GM23338 (cell line): ENCODE measurements at regions not wholly inside any gene's neighbourhood (a gene's known extent, or its start where the extent isn't known, plus 50 kb on each side); places are given as distances from the start of the nearest gene placed in this dataset.

Experiments used
- ATAC-seq: fragments of 200-7000 bp; cut with Tn5 transposase; 3 replicates; pipeline ENCODE4 v1.9.1; 2020
- DNase-seq: peaks from one replicate; pipeline ENCODE4 v3.0.0-alpha.2; 2015; ENCODE audit warnings: low spot score
- H2AFZ ChIP-seq: fragments of 200-600 bp; sonication (generic); 2 replicates; pipeline ENCODE4 v1.8.0; 2016; ENCODE audit warnings: antibody characterized with exemption, mild to moderate bottlenecking, moderate library complexity
- H3F3A ChIP-seq: fragments of 200-600 bp; sonication (generic); replicated peaks from 2 replicates; pipeline ENCODE4 v1.8.0; 2017; ENCODE audit warnings: antibody characterized with exemption, mixed run types, low read depth
- H3K27ac ChIP-seq: fragments of 200-600 bp; sonication (generic); 2 replicates; pipeline ENCODE4 v1.6.1; 2016; ENCODE audit warnings: low read depth
- H3K27me3 ChIP-seq: fragments of 200-600 bp; sonication (generic); 2 replicates; pipeline ENCODE4 v1.8.0; 2016; ENCODE audit warnings: mild to moderate bottlenecking, mixed run types, moderate library complexity; ENCODE audit not compliant: insufficient read depth
- H3K36me3 ChIP-seq: fragments of 200-600 bp; sonication (generic); 2 replicates; pipeline ENCODE4 v1.8.0; 2016; ENCODE audit warnings: mild to moderate bottlenecking; ENCODE audit not compliant: insufficient read depth
- H3K4me1 ChIP-seq: fragments of 200-600 bp; sonication (generic); 2 replicates; pipeline ENCODE4 v1.8.0; 2016; ENCODE audit warnings: mild to moderate bottlenecking, moderate library complexity; ENCODE audit not compliant: insufficient read depth
- H3K4me2 ChIP-seq: fragments of 200-600 bp; sonication (generic); 2 replicates; pipeline ENCODE4 v1.7.1; 2017; ENCODE audit warnings: mixed run types
- H3K4me3 ChIP-seq: fragments of 200-600 bp; sonication (generic); 2 replicates; pipeline ENCODE4 v1.6.1; 2016; ENCODE audit warnings: mixed run types
- H3K79me2 ChIP-seq: fragments of 200-600 bp; sonication (generic); replicated peaks from 2 replicates; pipeline ENCODE4 v1.8.0; 2017; ENCODE audit warnings: mild to moderate bottlenecking; ENCODE audit not compliant: insufficient read depth
- H3K9me2 ChIP-seq: fragments of 200-600 bp; sonication (generic); 2 replicates; pipeline ENCODE4 v1.8.0; 2017; ENCODE audit not compliant: insufficient read depth
- H4K20me1 ChIP-seq: fragments of 200-600 bp; sonication (generic); replicated peaks from 2 replicates; pipeline ENCODE4 v1.8.0; 2017; ENCODE audit warnings: mild to moderate bottlenecking; ENCODE audit not compliant: insufficient read depth
- H3K27ac Mint-ChIP-seq: 2 replicates; pipeline ENCODE4 v1.8.0; 2020; ENCODE audit warnings: inconsistent platforms, mild to moderate bottlenecking, moderate library complexity, mixed read lengths
- H3K27me3 Mint-ChIP-seq: 3 replicates; pipeline ENCODE4 v1.8.0; 2022; ENCODE audit warnings: low read depth, mild to moderate bottlenecking, moderate library complexity, mixed read lengths, inconsistent platforms; ENCODE audit not compliant: insufficient read depth, poor library complexity
- H3K36me3 Mint-ChIP-seq: 3 replicates; pipeline ENCODE4 v1.8.0; 2021; ENCODE audit warnings: low read depth, mild to moderate bottlenecking, inconsistent platforms, moderate library complexity, mixed read lengths
- H3K4me1 Mint-ChIP-seq: 3 replicates; pipeline ENCODE4 v1.8.0; 2020; ENCODE audit warnings: mild to moderate bottlenecking, inconsistent platforms, mixed read lengths
- H3K4me3 Mint-ChIP-seq: 3 replicates; pipeline ENCODE4 v1.8.0; 2021; ENCODE audit warnings: moderate library complexity, mild to moderate bottlenecking, inconsistent platforms, mixed read lengths
- H3K9me3 Mint-ChIP-seq: 3 replicates; pipeline ENCODE4 v1.8.0; 2020; ENCODE audit warnings: moderate library complexity, mild to moderate bottlenecking, inconsistent platforms, mixed read lengths
- CREB1 ChIP-seq: fragments of 250-450 bp; sonication (Bioruptor Pico); IDR thresholded peaks from 2 replicates; pipeline ENCODE4 v1.5.0; 2020; ENCODE audit warnings: low read depth, mild to moderate bottlenecking, moderate library complexity
- EZH2 ChIP-seq: fragments of 200-600 bp; sonication (generic); IDR thresholded peaks from one replicate; pipeline ENCODE4 v1.8.0; 2017; ENCODE audit warnings: antibody characterized with exemption, mild to moderate bottlenecking, low read depth; ENCODE audit not compliant: unreplicated experiment
- EZH2phosphoT487 ChIP-seq: fragments of 200-600 bp; sonication (generic); IDR thresholded peaks from one replicate; pipeline ENCODE4 v1.8.1; 2018; ENCODE audit warnings: antibody characterized with exemption; ENCODE audit not compliant: unreplicated experiment
- JUNB ChIP-seq: IDR thresholded peaks from one replicate; pipeline ENCODE4 v1.6.1; 2016; ENCODE audit warnings: antibody characterized with exemption; ENCODE audit not compliant: unreplicated experiment
- NANOG ChIP-seq: IDR thresholded peaks from 2 replicates; pipeline ENCODE4 v1.6.1; 2016; ENCODE audit warnings: antibody characterized with exemption, borderline replicate concordance
- POLR2AphosphoS5 ChIP-seq: IDR thresholded peaks from 2 replicates; pipeline ENCODE4 v1.6.1; 2016; ENCODE audit warnings: antibody characterized with exemption, low read depth
- STAT1 ChIP-seq: IDR thresholded peaks from one replicate; pipeline ENCODE4 v1.6.1; 2016; ENCODE audit warnings: antibody characterized with exemption; ENCODE audit not compliant: unreplicated experiment
- ZNF114 ChIP-seq: fragments of 250-450 bp; sonication (Bioruptor Pico); IDR thresholded peaks from 2 replicates; pipeline ENCODE4 v1.5.0; 2020; ENCODE audit warnings: mild to moderate bottlenecking, moderate library complexity
- ZNF331 ChIP-seq: fragments of 250-450 bp; sonication (Bioruptor Pico); IDR thresholded peaks from 2 replicates; pipeline ENCODE4 v1.5.0; 2020; ENCODE audit warnings: low read depth, mild to moderate bottlenecking, moderate library complexity
- TF ChIP-seq, protein P1 (sequence below): IDR thresholded peaks from 2 replicates; pipeline ENCODE4 v1.6.1; 2016; ENCODE audit warnings: antibody characterized with exemption
- TF ChIP-seq, protein P2 (sequence below): IDR thresholded peaks from one replicate; pipeline ENCODE4 v1.6.1; 2018; ENCODE audit warnings: antibody characterized with exemption; ENCODE audit not compliant: unreplicated experiment
- TF ChIP-seq, protein P3 (sequence below): fragments of 250-450 bp; sonication (Bioruptor Pico); IDR thresholded peaks from 2 replicates; pipeline ENCODE4 v1.5.0; 2020; ENCODE audit warnings: mild to moderate bottlenecking, moderate library complexity
- TF ChIP-seq, protein P4 (sequence below), 2 experiments: fragments of 200-600 bp in 1 of 2; sonication (generic) in 1 of 2; conservative IDR thresholded peaks; 2 replicates each; pipeline versions ENCODE4 v1.5.1 to v1.6.1; 2016 to 2017; ENCODE audit warnings: antibody characterized with exemption in 2 of 2, low read depth in 2 of 2, mild to moderate bottlenecking in 2 of 2, moderate library complexity in 1 of 2

DNA sequence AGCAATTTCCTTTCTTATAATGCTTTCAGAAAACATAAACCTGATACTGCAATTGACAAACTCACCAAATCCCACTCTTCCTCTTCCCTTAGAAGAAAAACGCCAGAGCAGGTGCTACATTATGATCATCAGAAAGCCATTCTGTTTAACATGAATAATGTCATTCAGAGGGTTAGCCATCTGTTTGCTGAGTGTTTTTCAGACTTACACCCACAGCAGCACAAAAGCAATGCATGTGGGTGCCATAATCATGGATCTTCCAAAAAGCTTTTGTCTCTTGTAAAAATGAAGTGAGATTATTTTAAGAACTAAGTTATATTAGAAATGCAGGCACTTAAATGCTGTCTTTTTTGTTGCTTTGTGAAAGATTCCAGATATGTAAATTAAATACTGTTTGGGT is 204.6 kb upstream of the TMPRSS15 start:
- H3F3A ChIP-seq: no peaks in the 10 kb centered on the region
- no peak for ATAC-seq
- Mint-ChIP-seq H3K4me3 (no peak overlapping the region), H3K4me1 (peaks cover 10% of the 10 kb centered on the region; the same call in 2 of the 3 replicates), H3K9me3 (no peaks in the 10 kb centered on the region), H3K36me3 (no peaks in the 10 kb centered on the region), H3K27ac (no peak overlapping the region), H3K27me3 (no peaks in the 10 kb centered on the region)
- H3K4me1 ChIP-seq: peaks cover 7% of the 10 kb centered on the region; the same call in 1 of the 2 replicates
- TF ChIP-seq ZNF114 (CRISPR knock-in tag) (no peak), EZH2phosphoT487 (no peak), STAT1 (no peak), JUNB (no peak), CREB1 (CRISPR knock-in tag) (no peak), NANOG (no peak), POLR2AphosphoS5 (no peak), EZH2 (no peak), ZNF331 (CRISPR knock-in tag) (no peak)
- TF ChIP-seq, protein P1, sequence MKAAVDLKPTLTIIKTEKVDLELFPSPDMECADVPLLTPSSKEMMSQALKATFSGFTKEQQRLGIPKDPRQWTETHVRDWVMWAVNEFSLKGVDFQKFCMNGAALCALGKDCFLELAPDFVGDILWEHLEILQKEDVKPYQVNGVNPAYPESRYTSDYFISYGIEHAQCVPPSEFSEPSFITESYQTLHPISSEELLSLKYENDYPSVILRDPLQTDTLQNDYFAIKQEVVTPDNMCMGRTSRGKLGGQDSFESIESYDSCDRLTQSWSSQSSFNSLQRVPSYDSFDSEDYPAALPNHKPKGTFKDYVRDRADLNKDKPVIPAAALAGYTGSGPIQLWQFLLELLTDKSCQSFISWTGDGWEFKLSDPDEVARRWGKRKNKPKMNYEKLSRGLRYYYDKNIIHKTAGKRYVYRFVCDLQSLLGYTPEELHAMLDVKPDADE: no peak
- TF ChIP-seq, protein P2, sequence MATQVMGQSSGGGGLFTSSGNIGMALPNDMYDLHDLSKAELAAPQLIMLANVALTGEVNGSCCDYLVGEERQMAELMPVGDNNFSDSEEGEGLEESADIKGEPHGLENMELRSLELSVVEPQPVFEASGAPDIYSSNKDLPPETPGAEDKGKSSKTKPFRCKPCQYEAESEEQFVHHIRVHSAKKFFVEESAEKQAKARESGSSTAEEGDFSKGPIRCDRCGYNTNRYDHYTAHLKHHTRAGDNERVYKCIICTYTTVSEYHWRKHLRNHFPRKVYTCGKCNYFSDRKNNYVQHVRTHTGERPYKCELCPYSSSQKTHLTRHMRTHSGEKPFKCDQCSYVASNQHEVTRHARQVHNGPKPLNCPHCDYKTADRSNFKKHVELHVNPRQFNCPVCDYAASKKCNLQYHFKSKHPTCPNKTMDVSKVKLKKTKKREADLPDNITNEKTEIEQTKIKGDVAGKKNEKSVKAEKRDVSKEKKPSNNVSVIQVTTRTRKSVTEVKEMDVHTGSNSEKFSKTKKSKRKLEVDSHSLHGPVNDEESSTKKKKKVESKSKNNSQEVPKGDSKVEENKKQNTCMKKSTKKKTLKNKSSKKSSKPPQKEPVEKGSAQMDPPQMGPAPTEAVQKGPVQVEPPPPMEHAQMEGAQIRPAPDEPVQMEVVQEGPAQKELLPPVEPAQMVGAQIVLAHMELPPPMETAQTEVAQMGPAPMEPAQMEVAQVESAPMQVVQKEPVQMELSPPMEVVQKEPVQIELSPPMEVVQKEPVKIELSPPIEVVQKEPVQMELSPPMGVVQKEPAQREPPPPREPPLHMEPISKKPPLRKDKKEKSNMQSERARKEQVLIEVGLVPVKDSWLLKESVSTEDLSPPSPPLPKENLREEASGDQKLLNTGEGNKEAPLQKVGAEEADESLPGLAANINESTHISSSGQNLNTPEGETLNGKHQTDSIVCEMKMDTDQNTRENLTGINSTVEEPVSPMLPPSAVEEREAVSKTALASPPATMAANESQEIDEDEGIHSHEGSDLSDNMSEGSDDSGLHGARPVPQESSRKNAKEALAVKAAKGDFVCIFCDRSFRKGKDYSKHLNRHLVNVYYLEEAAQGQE: no peak
- TF ChIP-seq, protein P3, sequence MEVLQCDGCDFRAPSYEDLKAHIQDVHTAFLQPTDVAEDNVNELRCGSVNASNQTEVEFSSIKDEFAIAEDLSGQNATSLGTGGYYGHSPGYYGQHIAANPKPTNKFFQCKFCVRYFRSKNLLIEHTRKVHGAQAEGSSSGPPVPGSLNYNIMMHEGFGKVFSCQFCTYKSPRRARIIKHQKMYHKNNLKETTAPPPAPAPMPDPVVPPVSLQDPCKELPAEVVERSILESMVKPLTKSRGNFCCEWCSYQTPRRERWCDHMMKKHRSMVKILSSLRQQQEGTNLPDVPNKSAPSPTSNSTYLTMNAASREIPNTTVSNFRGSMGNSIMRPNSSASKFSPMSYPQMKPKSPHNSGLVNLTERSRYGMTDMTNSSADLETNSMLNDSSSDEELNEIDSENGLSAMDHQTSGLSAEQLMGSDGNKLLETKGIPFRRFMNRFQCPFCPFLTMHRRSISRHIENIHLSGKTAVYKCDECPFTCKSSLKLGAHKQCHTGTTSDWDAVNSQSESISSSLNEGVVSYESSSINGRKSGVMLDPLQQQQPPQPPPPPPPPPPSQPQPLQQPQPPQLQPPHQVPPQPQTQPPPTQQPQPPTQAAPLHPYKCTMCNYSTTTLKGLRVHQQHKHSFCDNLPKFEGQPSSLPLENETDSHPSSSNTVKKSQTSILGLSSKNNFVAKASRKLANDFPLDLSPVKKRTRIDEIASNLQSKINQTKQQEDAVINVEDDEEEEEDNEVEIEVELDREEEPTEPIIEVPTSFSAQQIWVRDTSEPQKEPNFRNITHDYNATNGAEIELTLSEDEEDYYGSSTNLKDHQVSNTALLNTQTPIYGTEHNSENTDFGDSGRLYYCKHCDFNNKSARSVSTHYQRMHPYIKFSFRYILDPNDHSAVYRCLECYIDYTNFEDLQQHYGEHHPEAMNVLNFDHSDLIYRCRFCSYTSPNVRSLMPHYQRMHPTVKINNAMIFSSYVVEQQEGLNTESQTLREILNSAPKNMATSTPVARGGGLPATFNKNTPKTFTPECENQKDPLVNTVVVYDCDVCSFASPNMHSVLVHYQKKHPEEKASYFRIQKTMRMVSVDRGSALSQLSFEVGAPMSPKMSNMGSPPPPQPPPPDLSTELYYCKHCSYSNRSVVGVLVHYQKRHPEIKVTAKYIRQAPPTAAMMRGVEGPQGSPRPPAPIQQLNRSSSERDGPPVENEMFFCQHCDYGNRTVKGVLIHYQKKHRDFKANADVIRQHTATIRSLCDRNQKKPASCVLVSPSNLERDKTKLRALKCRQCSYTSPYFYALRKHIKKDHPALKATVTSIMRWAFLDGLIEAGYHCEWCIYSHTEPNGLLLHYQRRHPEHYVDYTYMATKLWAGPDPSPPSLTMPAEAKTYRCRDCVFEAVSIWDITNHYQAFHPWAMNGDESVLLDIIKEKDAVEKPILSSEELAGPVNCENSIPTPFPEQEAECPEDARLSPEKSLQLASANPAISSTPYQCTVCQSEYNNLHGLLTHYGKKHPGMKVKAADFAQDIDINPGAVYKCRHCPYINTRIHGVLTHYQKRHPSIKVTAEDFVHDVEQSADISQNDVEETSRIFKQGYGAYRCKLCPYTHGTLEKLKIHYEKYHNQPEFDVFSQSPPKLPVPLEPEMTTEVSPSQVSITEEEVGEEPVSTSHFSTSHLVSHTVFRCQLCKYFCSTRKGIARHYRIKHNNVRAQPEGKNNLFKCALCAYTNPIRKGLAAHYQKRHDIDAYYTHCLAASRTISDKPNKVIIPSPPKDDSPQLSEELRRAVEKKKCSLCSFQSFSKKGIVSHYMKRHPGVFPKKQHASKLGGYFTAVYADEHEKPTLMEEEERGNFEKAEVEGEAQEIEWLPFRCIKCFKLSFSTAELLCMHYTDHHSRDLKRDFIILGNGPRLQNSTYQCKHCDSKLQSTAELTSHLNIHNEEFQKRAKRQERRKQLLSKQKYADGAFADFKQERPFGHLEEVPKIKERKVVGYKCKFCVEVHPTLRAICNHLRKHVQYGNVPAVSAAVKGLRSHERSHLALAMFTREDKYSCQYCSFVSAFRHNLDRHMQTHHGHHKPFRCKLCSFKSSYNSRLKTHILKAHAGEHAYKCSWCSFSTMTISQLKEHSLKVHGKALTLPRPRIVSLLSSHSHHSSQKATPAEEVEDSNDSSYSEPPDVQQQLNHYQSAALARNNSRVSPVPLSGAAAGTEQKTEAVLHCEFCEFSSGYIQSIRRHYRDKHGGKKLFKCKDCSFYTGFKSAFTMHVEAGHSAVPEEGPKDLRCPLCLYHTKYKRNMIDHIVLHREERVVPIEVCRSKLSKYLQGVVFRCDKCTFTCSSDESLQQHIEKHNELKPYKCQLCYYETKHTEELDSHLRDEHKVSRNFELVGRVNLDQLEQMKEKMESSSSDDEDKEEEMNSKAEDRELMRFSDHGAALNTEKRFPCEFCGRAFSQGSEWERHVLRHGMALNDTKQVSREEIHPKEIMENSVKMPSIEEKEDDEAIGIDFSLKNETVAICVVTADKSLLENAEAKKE (CRISPR knock-in tag): no peak
- TF ChIP-seq, protein P4, sequence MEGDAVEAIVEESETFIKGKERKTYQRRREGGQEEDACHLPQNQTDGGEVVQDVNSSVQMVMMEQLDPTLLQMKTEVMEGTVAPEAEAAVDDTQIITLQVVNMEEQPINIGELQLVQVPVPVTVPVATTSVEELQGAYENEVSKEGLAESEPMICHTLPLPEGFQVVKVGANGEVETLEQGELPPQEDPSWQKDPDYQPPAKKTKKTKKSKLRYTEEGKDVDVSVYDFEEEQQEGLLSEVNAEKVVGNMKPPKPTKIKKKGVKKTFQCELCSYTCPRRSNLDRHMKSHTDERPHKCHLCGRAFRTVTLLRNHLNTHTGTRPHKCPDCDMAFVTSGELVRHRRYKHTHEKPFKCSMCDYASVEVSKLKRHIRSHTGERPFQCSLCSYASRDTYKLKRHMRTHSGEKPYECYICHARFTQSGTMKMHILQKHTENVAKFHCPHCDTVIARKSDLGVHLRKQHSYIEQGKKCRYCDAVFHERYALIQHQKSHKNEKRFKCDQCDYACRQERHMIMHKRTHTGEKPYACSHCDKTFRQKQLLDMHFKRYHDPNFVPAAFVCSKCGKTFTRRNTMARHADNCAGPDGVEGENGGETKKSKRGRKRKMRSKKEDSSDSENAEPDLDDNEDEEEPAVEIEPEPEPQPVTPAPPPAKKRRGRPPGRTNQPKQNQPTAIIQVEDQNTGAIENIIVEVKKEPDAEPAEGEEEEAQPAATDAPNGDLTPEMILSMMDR (conservative IDR thresholded peaks at IDR 0.05; ENCODE audit: low read depth in 2 of 2): no peak
- H4K20me1 ChIP-seq: no peaks in the 10 kb centered on the region
- H3K79me2 ChIP-seq: no peaks in the 10 kb centered on the region
- no peak overlapping the region for H3K4me2 ChIP-seq
- no peak overlapping the region for H2AFZ ChIP-seq
- H3K36me3 ChIP-seq: no peaks in the 10 kb centered on the region
- no peaks in the 10 kb centered on the region for H3K27me3 ChIP-seq
- no peak overlapping the region for H3K27ac ChIP-seq
- H3K4me3 ChIP-seq: no peak overlapping the region
- no peak for DNase-seq
- H3K9me2 ChIP-seq: 0 out of 2 replicates have a peak, but pooled peaks cover 4% of the 10 kb centered on the region
